CD4-positive, alpha-beta T cell treated with Interleukin-4 for 4 hours (primary cell): ENCODE measurements at regions not wholly inside any gene's neighbourhood (a gene's known extent, or its start where the extent isn't known, plus 50 kb on each side); places are given as distances from the start of the nearest gene placed in this dataset.

ENCODE experiments used
- DNase-seq: peaks from one replicate; pipeline ENCODE4 v3.0.0-alpha.2; 2020

DNA sequence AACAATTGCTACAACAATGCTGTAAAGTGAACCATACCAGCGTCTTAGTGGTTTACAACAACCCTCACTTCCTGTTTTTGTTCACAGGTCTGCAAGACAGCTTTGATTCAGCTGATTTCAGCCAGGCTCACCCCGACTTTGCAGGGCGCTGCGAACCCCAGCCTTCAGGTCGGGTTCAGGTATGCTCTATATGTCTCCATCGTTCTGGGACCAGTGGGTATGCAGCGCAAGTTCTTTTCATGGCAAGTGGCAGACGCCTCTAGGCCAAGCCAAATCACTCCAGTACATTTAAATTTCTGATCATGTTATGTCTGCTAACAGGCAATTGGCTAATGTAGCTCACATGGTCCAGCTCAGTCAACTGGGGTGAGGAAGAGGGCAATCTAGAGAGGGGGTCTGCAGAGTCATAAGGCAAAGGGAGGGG lies 52.4 kb upstream of the RGMA start:
- DNase-seq, result peak; percentile 61

DNA sequence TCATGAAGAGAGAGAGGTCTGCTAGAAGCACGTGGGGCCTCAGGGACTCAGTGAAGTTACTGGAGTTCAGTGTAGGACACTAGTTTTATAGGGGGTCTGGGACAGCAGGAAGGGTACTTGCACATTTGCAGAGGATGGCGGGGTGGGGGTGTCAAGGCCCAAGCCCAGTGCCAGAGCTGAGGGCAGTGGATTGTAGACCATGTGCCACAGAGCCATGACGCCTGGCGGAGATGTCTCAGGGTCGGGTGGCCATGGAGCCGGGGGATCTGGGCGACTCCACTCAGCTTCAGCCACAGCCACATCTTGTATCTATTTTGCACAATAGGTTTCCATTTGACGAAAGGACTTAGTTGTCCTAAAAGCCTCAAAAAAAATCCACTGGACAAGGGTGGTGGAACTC lies 50.4 kb upstream of the RGMA start:
- DNase-seq, result no peak

DNA sequence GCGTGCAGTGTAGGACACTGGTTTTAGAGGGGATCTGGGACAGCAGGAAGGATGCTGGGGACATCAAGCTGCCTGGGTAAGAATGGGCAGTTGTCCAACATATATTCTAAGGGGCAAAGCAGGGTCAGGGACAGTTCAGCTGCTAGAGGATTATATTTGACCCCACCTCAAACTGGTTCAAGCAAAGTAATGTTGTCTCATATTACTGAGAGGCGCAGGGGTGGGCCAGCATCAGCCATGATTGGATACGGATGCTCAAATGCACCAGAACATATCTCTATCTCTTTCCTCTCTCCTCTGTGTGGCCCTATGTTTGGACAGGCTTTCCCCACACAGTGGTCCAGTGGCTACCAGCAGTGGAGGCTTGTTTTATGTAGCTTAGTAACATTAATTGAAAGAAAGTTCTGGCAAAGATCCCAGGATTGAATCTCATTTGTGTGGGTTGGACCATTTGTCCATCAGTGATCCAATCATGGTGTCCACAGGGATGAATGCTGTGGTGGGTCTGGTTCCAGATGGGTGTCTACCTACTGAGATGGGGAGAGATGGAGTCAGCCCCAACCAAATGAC lies 49.8 kb upstream of the RGMA start:
- DNase-seq, result no peak
